Naive thymus-derived CD4-positive, alpha-beta T cell (primary cell): ENCODE measurements at regions not wholly inside any gene's neighbourhood (a gene's known extent, or its start where the extent isn't known, plus 50 kb on each side); places are given as distances from the start of the nearest gene placed in this dataset.

ENCODE experiments used
- ATAC-seq: fragments of 150-1000 bp; cut with Tn5 transposase; 2 replicates; pipeline ENCODE4 v1.10.0; 2021; ENCODE audit warnings: mild to moderate bottlenecking, moderate library complexity
- CTCF ChIA-PET: fragments of 350-600 bp; sonication (Branson Sonifier 250); formaldehyde crosslinking; loops from one replicate; lab custom pipeline; 2021; ENCODE audit warnings: antibody characterized with exemption; lab: Charles Lee
- POLR2A ChIA-PET: fragments of 350-600 bp; sonication (Branson Sonifier 250); formaldehyde crosslinking; loops from one replicate; lab custom pipeline; 2021; ENCODE audit warnings: antibody characterized with exemption, inconsistent platforms; lab: Charles Lee
- DNase-seq, 9 donors: peaks; one replicate each; pipeline versions ENCODE4 v3.0.0 to v3.0.0-alpha.2; 2020 to 2022; ENCODE audit warnings: mixed read lengths in 1 of 9
- H3K27ac ChIP-seq: one replicate; pipeline ENCODE4 v1.7.0; 2013; ENCODE audit warnings: mild to moderate bottlenecking, low read depth, low read length, moderate library complexity
- H3K27me3 ChIP-seq, 2 donors: one replicate each; pipeline ENCODE4 v1.7.0; 2013; ENCODE audit warnings: low read length in 2 of 2, mild to moderate bottlenecking in 2 of 2, moderate library complexity in 2 of 2; ENCODE audit not compliant: control insufficient read depth in 2 of 2, insufficient read depth in 2 of 2
- H3K36me3 ChIP-seq, 3 experiments: 1 replicate in 2 of 3; 2 replicates in 1 of 3; pipeline ENCODE4 v1.7.0; 2013; ENCODE audit warnings: low read length in 3 of 3, mild to moderate bottlenecking in 3 of 3, moderate library complexity in 1 of 3; ENCODE audit not compliant: insufficient read depth in 3 of 3, control insufficient read depth in 2 of 3
- H3K4me1 ChIP-seq, 2 donors: one replicate each; pipeline ENCODE4 v1.7.0; 2013; ENCODE audit warnings: low read length in 2 of 2, mild to moderate bottlenecking in 2 of 2, moderate library complexity in 1 of 2; ENCODE audit not compliant: control insufficient read depth in 2 of 2, insufficient read depth in 2 of 2
- H3K4me3 ChIP-seq: 2 replicates; pipeline ENCODE4 v1.7.0; 2013; ENCODE audit warnings: mild to moderate bottlenecking, low read length
- H3K9me3 ChIP-seq, 3 experiments: 1 replicate in 2 of 3; 2 replicates in 1 of 3; pipeline ENCODE4 v1.7.0; 2013; ENCODE audit warnings: low read length in 3 of 3; ENCODE audit not compliant: control insufficient read depth in 2 of 3
- H3K27ac Mint-ChIP-seq, 9 donors: one replicate each; pipeline ENCODE4 v1.8.0; 2020 to 2022; ENCODE audit warnings: mixed read lengths in 9 of 9, mild to moderate bottlenecking in 8 of 9, moderate library complexity in 5 of 9, inconsistent platforms in 2 of 9
- H3K27me3 Mint-ChIP-seq, 5 donors: one replicate each; pipeline ENCODE4 v1.8.0; 2021 to 2022; ENCODE audit warnings: mixed read lengths in 5 of 5, mild to moderate bottlenecking in 1 of 5
- H3K36me3 Mint-ChIP-seq, 5 donors: one replicate each; pipeline ENCODE4 v1.8.0; 2020 to 2022; ENCODE audit warnings: mixed read lengths in 5 of 5, mild to moderate bottlenecking in 3 of 5, inconsistent platforms in 1 of 5
- H3K4me1 Mint-ChIP-seq, 7 donors: one replicate each; pipeline ENCODE4 v1.8.0; 2020 to 2022; ENCODE audit warnings: mixed read lengths in 7 of 7, mild to moderate bottlenecking in 3 of 7, inconsistent platforms in 1 of 7
- H3K4me3 Mint-ChIP-seq, 10 donors: one replicate each; pipeline ENCODE4 v1.8.0; 2020 to 2022; ENCODE audit warnings: mild to moderate bottlenecking in 10 of 10, mixed read lengths in 10 of 10, moderate library complexity in 6 of 10, inconsistent platforms in 2 of 10
- H3K9me3 Mint-ChIP-seq, 11 donors: one replicate each; pipeline ENCODE4 v1.8.0; 2020 to 2022; ENCODE audit warnings: mixed read lengths in 11 of 11, mild to moderate bottlenecking in 4 of 11, inconsistent platforms in 1 of 11, moderate library complexity in 1 of 11
- intact Hi-C, 2 donors: fragments of 100-400 bp; cut with micrococcal nuclease; formaldehyde crosslinking; loops; one replicate each; pipeline ENCODE4 v1.15.1; 2023

DNA sequence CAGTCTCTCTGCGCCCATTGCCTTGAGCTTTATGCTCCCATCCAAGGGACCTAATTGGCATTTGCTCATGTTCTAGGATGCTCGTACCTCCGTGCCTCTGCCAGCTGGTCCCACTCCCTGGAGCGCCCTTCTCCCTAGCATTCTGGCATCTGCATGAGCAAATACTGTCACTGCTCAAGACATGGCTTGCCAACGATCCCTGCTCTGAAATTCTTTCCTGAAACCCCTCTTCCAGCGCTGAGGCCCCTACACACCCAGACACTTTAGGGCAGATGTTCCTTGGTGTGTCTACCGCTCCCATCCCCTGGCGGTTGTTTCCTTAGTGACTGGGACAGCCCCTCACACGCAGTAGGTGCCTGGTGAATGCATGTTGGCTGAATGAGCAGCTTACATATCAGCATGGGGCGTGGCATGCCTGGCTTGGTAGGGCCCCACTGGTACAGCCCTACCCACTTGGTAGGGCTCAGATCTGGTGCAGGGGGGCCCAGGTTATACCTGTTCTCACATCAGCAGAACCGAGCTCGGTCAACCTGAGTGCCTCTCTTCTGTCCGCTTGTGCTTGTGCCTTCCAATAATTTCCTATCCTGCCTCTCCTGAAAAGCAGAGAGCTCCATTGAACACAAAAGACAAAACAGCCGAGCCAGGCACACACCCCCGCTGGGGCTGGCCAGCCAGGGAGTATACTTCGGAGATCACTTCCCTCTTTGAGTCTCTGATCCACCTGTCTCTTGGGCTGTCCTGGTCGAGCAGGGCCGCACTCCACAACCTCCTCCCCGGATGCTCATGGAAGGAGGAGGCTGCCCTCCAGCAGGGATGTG is 59.2 kb downstream of the INHBB start:
- Mint-ChIP-seq H3K36me3 (no peaks in the 10 kb centered on the region), H3K4me3 (no peak overlapping the region), H3K4me1 (peaks cover 0 to 2% (median 0%) of the 10 kb centered on the region in 7 donors), H3K9me3 (peaks cover 0 to 35% (median 8%) of the 10 kb centered on the region in 11 donors), H3K27ac (no peak overlapping the region), H3K27me3 (peaks cover 0 to 12% (median 2%) of the 10 kb centered on the region in 5 donors)
- ATAC-seq (no peak), DNase-seq (no peak)
- H3K4me3 ChIP-seq, result no peak overlapping the region
- H3K4me1 ChIP-seq, result no peaks in the 10 kb centered on the region
- ChIA-PET CTCF (no interaction called here), POLR2A (no interaction called here)
- H3K36me3 ChIP-seq, result no peaks in the 10 kb centered on the region
- H3K27me3 ChIP-seq, result no peaks in the 10 kb centered on the region
- intact Hi-C loops, result no loop called here
- no peak overlapping the region for H3K27ac ChIP-seq
- H3K9me3 ChIP-seq, result no peaks in the 10 kb centered on the region

DNA sequence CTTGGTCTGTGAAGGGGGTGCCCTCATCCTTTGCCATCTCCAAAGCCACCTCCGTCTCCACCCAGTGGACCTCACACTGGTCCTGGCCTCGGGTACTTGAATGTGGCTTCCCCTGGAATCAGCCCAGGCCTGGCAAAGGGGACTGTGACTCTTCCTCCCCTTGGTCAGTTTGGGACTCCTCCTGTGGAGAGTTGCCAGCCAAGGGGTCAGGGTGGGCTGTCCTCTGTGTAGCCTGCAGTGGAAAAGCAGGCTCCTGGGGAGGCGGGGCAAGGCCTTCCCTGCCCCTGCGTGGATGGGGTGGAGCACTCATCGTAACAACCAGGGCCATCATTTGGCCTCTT is 59.8 kb downstream of the INHBB start:
- ATAC-seq, result peak; percentile 18
- ChIA-PET CTCF (no interaction called here), POLR2A (no interaction called here)
- Mint-ChIP-seq H3K36me3 (no peaks in the 10 kb centered on the region), H3K9me3 (peaks cover 0 to 41% (median 8%) of the 10 kb centered on the region in 11 donors), H3K27ac (no peak overlapping the region), H3K27me3 (peaks cover 0 to 12% (median 2%) of the 10 kb centered on the region in 5 donors), H3K4me3 (no peak overlapping the region), H3K4me1 (peaks cover 0 to 2% (median 0%) of the 10 kb centered on the region in 7 donors)
- Histone ChIP-seq H3K9me3 (no peaks in the 10 kb centered on the region), H3K4me3 (no peak overlapping the region), H3K36me3 (no peaks in the 10 kb centered on the region), H3K27ac (no peak overlapping the region), H3K27me3 (no peaks in the 10 kb centered on the region), H3K4me1 (no peaks in the 10 kb centered on the region)
- intact Hi-C loops, result no loop called here
- no peak for DNase-seq

DNA sequence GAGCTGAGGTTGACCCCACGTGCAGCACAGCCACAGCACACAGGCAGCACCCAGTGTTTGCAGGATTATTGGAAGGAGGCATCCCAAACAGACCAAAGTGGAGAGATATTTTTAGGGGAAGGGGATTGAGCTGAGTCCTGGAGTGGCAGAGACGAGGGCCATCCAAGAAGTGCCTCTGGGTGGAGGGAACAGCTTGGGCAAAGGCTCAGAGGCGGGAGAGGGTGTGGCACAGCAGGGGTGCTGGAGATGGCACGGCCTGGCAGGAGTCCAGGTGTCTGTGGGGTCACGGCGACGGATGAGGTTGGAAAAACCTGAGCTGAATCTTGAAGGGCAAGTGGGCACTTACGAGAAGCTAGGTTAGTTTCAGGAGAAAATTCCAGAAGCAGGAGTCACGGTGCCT is 60.6 kb downstream of the INHBB start:
- Mint-ChIP-seq H3K27me3 (peaks cover 0 to 12% (median 4%) of the 10 kb centered on the region in 5 donors), H3K36me3 (no peaks in the 10 kb centered on the region), H3K27ac (no peak overlapping the region), H3K4me1 (no peaks in the 10 kb centered on the region), H3K9me3 (peaks cover 0 to 50% (median 10%) of the 10 kb centered on the region in 11 donors), H3K4me3 (no peak overlapping the region)
- no peaks in the 10 kb centered on the region for H3K27me3 ChIP-seq
- no peak overlapping the region for H3K27ac ChIP-seq
- DNase-seq, result no peak
- no peaks in the 10 kb centered on the region for H3K9me3 ChIP-seq
- no peak overlapping the region for H3K4me3 ChIP-seq
- ChIA-PET POLR2A (no interaction called here), CTCF (no interaction called here)
- H3K4me1 ChIP-seq, result no peaks in the 10 kb centered on the region
- intact Hi-C loops, result no loop called here
- no peak for ATAC-seq
- H3K36me3 ChIP-seq, result no peaks in the 10 kb centered on the region

DNA sequence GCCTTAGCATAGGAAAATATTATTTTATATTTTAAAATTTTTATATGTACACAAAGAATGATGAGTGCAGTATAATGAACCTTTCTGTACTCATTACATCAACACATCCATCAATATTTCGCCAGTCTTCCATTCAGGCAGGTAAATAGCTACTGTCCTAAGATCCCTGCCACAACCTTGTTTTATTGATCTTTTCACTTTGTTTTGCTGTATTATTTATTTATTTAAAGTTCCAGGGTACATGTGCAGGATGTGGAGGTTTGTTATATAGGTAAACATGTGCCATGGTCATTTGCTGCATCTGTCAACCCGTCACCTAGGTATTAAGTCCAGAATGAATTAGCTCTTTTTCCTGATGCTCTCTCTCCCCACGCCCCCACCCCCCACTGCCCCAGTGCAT is 64.6 kb downstream of the INHBB start:
- Histone ChIP-seq H3K4me1 (no peaks in the 10 kb centered on the region), H3K4me3 (no peak overlapping the region), H3K36me3 (no peaks in the 10 kb centered on the region), H3K27me3 (no peaks in the 10 kb centered on the region), H3K27ac (no peak overlapping the region), H3K9me3 (no peaks in the 10 kb centered on the region)
- Mint-ChIP-seq H3K36me3 (no peaks in the 10 kb centered on the region), H3K9me3 (peaks cover 0 to 60% (median 11%) of the 10 kb centered on the region in 11 donors), H3K4me1 (no peaks in the 10 kb centered on the region), H3K4me3 (no peak overlapping the region), H3K27me3 (peaks cover 9 to 21% (median 14%) of the 10 kb centered on the region in 5 donors), H3K27ac (no peak overlapping the region)
- intact Hi-C loops, result no loop called here
- POLR2A ChIA-PET, result no interaction called here
- DNase-seq, result no peak
- CTCF ChIA-PET, result no interaction called here
- no peak for ATAC-seq

DNA sequence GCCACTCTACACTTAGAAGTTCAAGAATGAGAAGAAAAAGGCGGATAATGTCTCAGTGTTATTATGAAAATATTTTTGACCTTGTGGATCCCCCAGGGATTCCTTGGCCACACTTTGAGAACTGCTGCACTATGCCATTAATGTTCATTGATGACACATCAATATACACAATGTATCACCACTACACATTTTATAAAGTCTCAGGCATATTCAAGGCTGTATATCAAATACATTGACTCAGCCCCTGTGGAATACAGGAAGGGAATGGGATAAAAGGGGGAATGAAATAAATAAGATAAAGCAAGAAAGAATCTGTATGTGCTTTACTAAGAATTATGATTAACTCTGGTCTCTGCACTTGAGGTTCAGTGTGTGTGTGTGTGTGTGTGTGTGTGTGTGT is 69.1 kb downstream of the INHBB start:
- Mint-ChIP-seq H3K36me3 (no peaks in the 10 kb centered on the region), H3K4me3 (no peak overlapping the region), H3K27me3 (peaks cover 10 to 23% (median 21%) of the 10 kb centered on the region in 5 donors), H3K27ac (no peak overlapping the region), H3K9me3 (peaks cover 0 to 26% (median 6%) of the 10 kb centered on the region in 11 donors), H3K4me1 (no peaks in the 10 kb centered on the region)
- intact Hi-C loops, result no loop called here
- DNase-seq (no peak), ATAC-seq (no peak)
- H3K27me3 ChIP-seq, result no peaks in the 10 kb centered on the region
- POLR2A ChIA-PET, result interaction anchor here (0.5 kb wide), 1 partner anchor 842 kb away, joined by 3 read pairs; no protein-coding TSS in a partner anchor
- CTCF ChIA-PET, result interaction anchor here (0.6 kb wide), 1 partner anchor 1301 kb away, joined by 5 read pairs; no protein-coding TSS in a partner anchor
- no peak overlapping the region for H3K27ac ChIP-seq
- H3K4me1 ChIP-seq, result no peaks in the 10 kb centered on the region
- H3K36me3 ChIP-seq, result no peaks in the 10 kb centered on the region
- no peaks in the 10 kb centered on the region for H3K9me3 ChIP-seq
- no peak overlapping the region for H3K4me3 ChIP-seq

DNA sequence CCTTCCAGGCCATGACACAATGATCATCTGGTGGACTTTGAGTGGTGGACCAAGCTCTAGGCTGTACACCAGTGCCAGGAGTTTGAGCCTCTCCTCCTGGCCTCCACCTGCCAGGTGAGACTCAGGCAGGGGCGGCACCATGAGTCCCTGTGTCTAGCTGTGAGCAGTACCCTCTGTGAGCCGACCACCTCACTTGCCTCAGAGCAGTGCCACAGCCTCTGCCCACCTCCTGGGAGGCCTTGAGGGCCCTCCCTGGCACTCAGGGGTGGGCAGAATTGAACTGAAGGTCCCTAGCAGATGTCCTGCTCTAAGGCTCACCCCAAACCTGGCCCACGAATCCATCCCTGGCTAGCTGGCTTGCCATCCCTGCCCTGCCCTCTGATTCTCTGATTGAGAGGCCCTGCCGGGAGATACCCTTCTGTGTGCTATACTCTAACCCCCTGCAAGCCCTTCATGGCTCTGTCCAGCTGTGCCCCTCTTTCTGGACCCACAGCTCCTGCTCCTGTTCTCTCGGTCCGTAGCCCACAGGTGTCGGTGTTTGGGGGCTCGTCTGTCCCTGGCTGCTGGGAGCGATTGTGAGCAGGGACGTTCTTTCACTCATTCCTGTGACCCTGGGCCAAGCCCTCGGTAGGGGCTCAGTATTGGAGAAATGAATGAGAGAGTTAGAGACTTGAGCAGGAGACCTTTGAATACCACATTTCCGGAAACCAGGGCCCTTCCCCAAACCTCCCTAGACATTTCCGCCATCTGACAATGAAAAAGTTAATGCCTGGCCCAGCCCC is 70.0 kb downstream of the INHBB start:
- Mint-ChIP-seq H3K27ac (no peak overlapping the region), H3K27me3 (peaks cover 10 to 29% (median 21%) of the 10 kb centered on the region in 5 donors), H3K4me1 (no peaks in the 10 kb centered on the region), H3K9me3 (peaks cover 0 to 17% (median 5%) of the 10 kb centered on the region in 11 donors), H3K4me3 (no peak overlapping the region), H3K36me3 (no peaks in the 10 kb centered on the region)
- ATAC-seq, result no peak
- Histone ChIP-seq H3K27me3 (no peaks in the 10 kb centered on the region), H3K9me3 (no peaks in the 10 kb centered on the region), H3K27ac (no peak overlapping the region), H3K4me1 (no peaks in the 10 kb centered on the region), H3K4me3 (no peak overlapping the region), H3K36me3 (no peaks in the 10 kb centered on the region)
- no peak for DNase-seq
- POLR2A ChIA-PET, result no interaction called here
- intact Hi-C loops, result no loop called here
- CTCF ChIA-PET, result no interaction called here
